ENCODE measurements at regions not wholly inside any gene's neighbourhood (a gene's known extent, or its start where the extent isn't known, plus 50 kb on each side); places are given as distances from the start of the nearest gene placed in this dataset.

- Histone ChIP-seq H3K27me3 (ENCODE audit: control insufficient read depth, insufficient read depth, low read length) (no peaks in the 10 kb centered on the region), H3K4me3 (ENCODE audit: low read depth, low read length) (no peak overlapping the region), H3K36me3 (ENCODE audit: control insufficient read depth, insufficient read depth, low read length) (no peaks in the 10 kb centered on the region)
- ChIA-PET POLR2A (no interaction called here), CTCF (no interaction called here)
- DNase-seq (ENCODE audit: low read depth): no peak
- no peak for TF ChIP-seq CTCF (IDR thresholded peaks at IDR 0.05; ENCODE audit: insufficient read depth, low read depth, low read length)
Observed at GRCh38 chr9:11537566-11537965, 924.8 kb upstream of the PTPRD start.

GRCh38 chr9:11542781-11543180, 930.0 kb upstream of the PTPRD start:
- no peak for TF ChIP-seq CTCF (IDR thresholded peaks at IDR 0.05; ENCODE audit: insufficient read depth, low read depth, low read length)
- Histone ChIP-seq H3K27me3 (ENCODE audit: control insufficient read depth, insufficient read depth, low read length) (no peaks in the 10 kb centered on the region), H3K4me3 (ENCODE audit: low read depth, low read length) (no peak overlapping the region), H3K36me3 (ENCODE audit: control insufficient read depth, insufficient read depth, low read length) (no peaks in the 10 kb centered on the region)
- ChIA-PET CTCF (no interaction called here), POLR2A (no interaction called here)
- DNase-seq (ENCODE audit: low read depth): no peak

GRCh38 chr9:11546231-11546630, 933.4 kb upstream of the PTPRD start:
- H3K27me3 ChIP-seq (ENCODE audit: control insufficient read depth, insufficient read depth, low read length): no peaks in the 10 kb centered on the region
- no peak overlapping the region for H3K4me3 ChIP-seq (ENCODE audit: low read depth, low read length)
- ChIA-PET POLR2A (no interaction called here), CTCF (no interaction called here)
- DNase-seq (ENCODE audit: low read depth): no peak
- no peak for TF ChIP-seq CTCF (IDR thresholded peaks at IDR 0.05; ENCODE audit: insufficient read depth, low read depth, low read length)
- no peaks in the 10 kb centered on the region for H3K36me3 ChIP-seq (ENCODE audit: control insufficient read depth, insufficient read depth, low read length)

GRCh38 chr9:11549311-11549794, 936.6 kb upstream of the PTPRD start:
- Histone ChIP-seq H3K36me3 (ENCODE audit: control insufficient read depth, insufficient read depth, low read length) (no peaks in the 10 kb centered on the region), H3K27me3 (ENCODE audit: control insufficient read depth, insufficient read depth, low read length) (no peaks in the 10 kb centered on the region), H3K4me3 (ENCODE audit: low read depth, low read length) (no peak overlapping the region)
- TF ChIP-seq CTCF (IDR thresholded peaks at IDR 0.05; ENCODE audit: insufficient read depth, low read depth, low read length): no peak
- POLR2A ChIA-PET: no interaction called here
- no peak for DNase-seq (ENCODE audit: low read depth)
- CTCF ChIA-PET: no interaction called here

- Histone ChIP-seq H3K4me3 (ENCODE audit: low read depth, low read length) (no peak overlapping the region), H3K36me3 (ENCODE audit: control insufficient read depth, insufficient read depth, low read length) (no peaks in the 10 kb centered on the region), H3K27me3 (ENCODE audit: control insufficient read depth, insufficient read depth, low read length) (no peaks in the 10 kb centered on the region)
- TF ChIP-seq CTCF (IDR thresholded peaks at IDR 0.05; ENCODE audit: insufficient read depth, low read depth, low read length): no peak
- ChIA-PET CTCF (no interaction called here), POLR2A (no interaction called here)
- no peak for DNase-seq (ENCODE audit: low read depth)
Observed at GRCh38 chr9:11551106-11551505, 938.3 kb upstream of the PTPRD start.
